ENCODE measurements at regions not wholly inside any gene's neighbourhood (a gene's known extent, or its start where the extent isn't known, plus 50 kb on each side); places are given as distances from the start of the nearest gene placed in this dataset.

- no peak for DNase-seq
These were observed 571.2 kb upstream of the ZEB2 start for GRCh38 chr2:145090841-145091761.

- no peak for DNase-seq
These were observed 568.8 kb upstream of the ZEB2 start for GRCh38 chr2:145088756-145089155.

GRCh38 chr2:145086910-145087309, 567.0 kb upstream of the ZEB2 start:
- no peak for DNase-seq

GRCh38 chr2:145085612-145086011, 565.7 kb upstream of the ZEB2 start:
- no peak for DNase-seq

GRCh38 chr2:145080426-145080825, 560.5 kb upstream of the ZEB2 start:
- no peak for DNase-seq

GRCh38 chr2:145079641-145080040, 559.7 kb upstream of the ZEB2 start:
- DNase-seq = no peak

GRCh38 chr2:145078923-145079322, 559.0 kb upstream of the ZEB2 start:
- no peak for DNase-seq

GRCh38 chr2:145076085-145076484, 556.2 kb upstream of the ZEB2 start:
- no peak for DNase-seq

- no peak for DNase-seq
These were observed 555.6 kb upstream of the ZEB2 start for GRCh38 chr2:145075454-145076062.

GRCh38 chr2:145070703-145071102, 550.8 kb upstream of the ZEB2 start:
- no peak for DNase-seq

GRCh38 chr2:145068509-145068908, 548.6 kb upstream of the ZEB2 start:
- DNase-seq = no peak

GRCh38 chr2:145067549-145068030, 547.7 kb upstream of the ZEB2 start:
- no peak for DNase-seq

GRCh38 chr2:145066856-145067548, 547.1 kb upstream of the ZEB2 start:
- DNase-seq = no peak

GRCh38 chr2:145066151-145066661, 546.3 kb upstream of the ZEB2 start:
- no peak for DNase-seq

- no peak for DNase-seq
These were observed 545.4 kb upstream of the ZEB2 start for GRCh38 chr2:145065342-145065741.

GRCh38 chr2:145064511-145064910, 544.6 kb upstream of the ZEB2 start:
- DNase-seq = no peak

GRCh38 chr2:145060876-145061275, 541.0 kb upstream of the ZEB2 start:
- no peak for DNase-seq

GRCh38 chr2:145059914-145060313, 540.0 kb upstream of the ZEB2 start:
- no peak for DNase-seq

- DNase-seq = no peak
These were observed 539.4 kb upstream of the ZEB2 start for GRCh38 chr2:145059343-145059742.

GRCh38 chr2:145058457-145058856, 538.5 kb upstream of the ZEB2 start:
- no peak for DNase-seq

GRCh38 chr2:145055651-145056050, 535.7 kb upstream of the ZEB2 start:
- no peak for DNase-seq

- no peak for DNase-seq
These were observed 530.2 kb upstream of the ZEB2 start for GRCh38 chr2:145050134-145050533.

- DNase-seq = no peak
These were observed 529.6 kb upstream of the ZEB2 start for GRCh38 chr2:145049475-145049874.

Data from activated gamma-delta T cell (primary cell).